DMS79 (cell line): ENCODE measurements at regions not wholly inside any gene's neighbourhood (a gene's known extent, or its start where the extent isn't known, plus 50 kb on each side); places are given as distances from the start of the nearest gene placed in this dataset.
"Not testable (repeated sequence)": the region's sequence is repeated elsewhere in the genome, so short reads cannot be mapped to it uniquely, and the experiment has no call there.

Experiments used
- DNase-seq: peaks from one replicate; lab custom pipeline; 2025; lab: John Stamatoyannopoulos, UW

GRCh38 chr5:114952876-114953275 is 216.8 kb downstream of the TRIM36 start:
- no peak for DNase-seq

GRCh38 chr5:114949756-114950155 is 220.0 kb downstream of the TRIM36 start:
- no peak for DNase-seq

GRCh38 chr5:114948986-114949621 is 220.6 kb downstream of the TRIM36 start:
- no peak for DNase-seq

GRCh38 chr5:114948363-114948762 is 221.3 kb downstream of the TRIM36 start:
- no peak for DNase-seq

- DNase-seq, result no peak
These were observed 229.0 kb downstream of the TRIM36 start for GRCh38 chr5:114940709-114941108.

- no peak for DNase-seq
These were observed 234.2 kb downstream of the TRIM36 start for GRCh38 chr5:114935490-114935889.

- DNase-seq, result no peak
These were observed 240.9 kb downstream of the TRIM36 start for GRCh38 chr5:114928644-114929462.

- DNase-seq, result no peak
These were observed 244.9 kb downstream of the TRIM36 start for GRCh38 chr5:114924769-114925168.

- no peak for DNase-seq
These were observed 257.4 kb downstream of the TRIM36 start for GRCh38 chr5:114912189-114912920.

GRCh38 chr5:114910727-114911126 is 259.0 kb downstream of the TRIM36 start:
- DNase-seq, result no peak

- no peak for DNase-seq
These were observed 260.3 kb downstream of the TRIM36 start for GRCh38 chr5:114909424-114909823.

GRCh38 chr5:114903767-114904166 is 265.9 kb downstream of the TRIM36 start:
- DNase-seq, result no peak

- DNase-seq, result no peak
These were observed 271.1 kb downstream of the TRIM36 start for GRCh38 chr5:114898602-114899001.

GRCh38 chr5:114883675-114884074 is 286.0 kb downstream of the TRIM36 start:
- no peak for DNase-seq

GRCh38 chr5:114859438-114859735 is 310.3 kb downstream of the TRIM36 start:
- DNase-seq, result no peak

GRCh38 chr5:114858665-114859437 is 310.9 kb downstream of the TRIM36 start:
- no peak for DNase-seq

- no peak for DNase-seq
These were observed 311.7 kb downstream of the TRIM36 start for GRCh38 chr5:114857941-114858551.

- not testable (repeated sequence) for DNase-seq
These were observed 325.0 kb downstream of the TRIM36 start for GRCh38 chr5:114844711-114845110.

- DNase-seq, result no peak
These were observed 330.3 kb downstream of the TRIM36 start for GRCh38 chr5:114839360-114839759.

GRCh38 chr5:114838937-114839336 is 330.8 kb downstream of the TRIM36 start:
- no peak for DNase-seq

- DNase-seq, result no peak
These were observed 339.6 kb downstream of the TRIM36 start for GRCh38 chr5:114830114-114830513.

- DNase-seq, result no peak
These were observed 346.8 kb downstream of the TRIM36 start for GRCh38 chr5:114822863-114823262.
